Mesodermal cell (in vitro differentiated cells): ENCODE measurements at regions not wholly inside any gene's neighbourhood (a gene's known extent, or its start where the extent isn't known, plus 50 kb on each side); places are given as distances from the start of the nearest gene placed in this dataset.

ENCODE experiments used
- H3K27ac ChIP-seq: 2 replicates; pipeline ENCODE4 v1.7.0; 2013; ENCODE audit warnings: mild to moderate bottlenecking, low read depth, low read length, moderate library complexity; ENCODE audit not compliant: severe bottlenecking
- H3K36me3 ChIP-seq: 2 replicates; pipeline ENCODE4 v1.7.1; 2013; ENCODE audit warnings: mild to moderate bottlenecking, low read length, moderate library complexity; ENCODE audit not compliant: control insufficient read depth, insufficient read depth
- H3K4me1 ChIP-seq: one replicate; pipeline ENCODE4 v1.7.1; 2013; ENCODE audit warnings: mild to moderate bottlenecking, low read length; ENCODE audit not compliant: insufficient read depth, control insufficient read depth, poor library complexity, severe bottlenecking
- H3K4me3 ChIP-seq: 2 replicates; pipeline ENCODE4 v1.7.0; 2013; ENCODE audit warnings: low read length, control low read depth, mild to moderate bottlenecking; ENCODE audit not compliant: insufficient read depth, poor library complexity, severe bottlenecking; ENCODE audit errors: extremely low read depth
- H3K9me3 ChIP-seq: 2 replicates; pipeline ENCODE4 v1.7.1; 2013; ENCODE audit warnings: mild to moderate bottlenecking, low read length, moderate library complexity; ENCODE audit not compliant: control insufficient read depth
- WGBS, 2 experiments: methylation state at CpG; one replicate each; pipeline ENCODE4 v1.1.5; 2013; ENCODE audit warnings: missing lambda C conversion rate in 2 of 2; ENCODE audit not compliant: insufficient coverage in 2 of 2; 5-methylcytosine and 5-hydroxymethylcytosine counted together

DNA sequence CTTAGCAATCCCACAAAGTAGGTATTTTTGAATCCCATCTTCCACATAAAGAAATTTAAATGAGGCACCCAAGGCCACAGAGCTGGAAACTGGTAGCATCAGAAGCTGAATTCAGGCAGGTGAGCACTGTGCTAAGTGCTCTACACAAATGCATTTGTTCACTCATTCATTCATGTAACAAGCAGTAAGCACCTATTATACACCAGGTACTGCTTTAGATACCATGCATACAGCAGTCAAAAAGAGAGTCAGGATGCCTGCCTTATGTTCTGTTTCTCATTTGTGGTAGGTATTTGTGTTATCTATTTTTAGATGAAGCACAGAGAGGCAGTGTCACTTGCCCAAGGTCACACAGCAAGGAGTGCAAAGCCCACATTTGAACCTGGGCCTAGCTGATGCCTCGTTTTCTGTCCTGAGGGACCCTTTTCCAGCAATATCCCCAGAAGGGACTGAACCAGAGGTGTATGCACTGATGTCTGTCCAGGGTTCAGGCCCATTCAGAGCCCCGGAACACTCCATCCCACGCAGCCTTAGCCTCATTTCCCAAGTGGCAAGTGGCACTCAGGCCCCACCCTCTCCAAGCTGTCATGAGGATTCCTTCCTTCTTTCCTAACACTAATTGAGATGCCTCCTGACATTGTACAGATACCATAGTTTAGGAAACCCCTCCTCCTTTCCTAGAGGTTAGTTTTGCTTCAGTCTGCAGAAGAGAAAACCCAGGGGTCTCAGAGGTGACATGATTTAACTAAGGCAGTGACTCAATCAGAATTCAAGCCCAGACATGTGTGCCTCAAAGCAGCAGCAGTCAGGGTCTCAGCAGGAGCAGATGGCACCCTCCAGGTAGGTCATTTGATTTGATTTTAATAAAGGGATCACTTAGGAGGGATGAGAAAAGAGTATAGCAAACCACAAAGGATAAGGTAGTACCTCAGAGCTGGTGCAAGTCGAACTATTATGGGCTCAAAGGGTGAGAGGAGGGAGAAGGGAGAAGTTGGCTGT, 61.2 kb upstream of the SIRPA start:
- Histone ChIP-seq H3K9me3 (peaks cover 4% of the 10 kb centered on the region), H3K27ac (no peak overlapping the region), H3K4me1 (peaks cover 42% of the 10 kb centered on the region), H3K4me3 (no peak overlapping the region), H3K36me3 (no peaks in the 10 kb centered on the region)
- 85 to 87% methylated on average over 4 of the region's 4 CpGs for WGBS, 2 experiments

DNA sequence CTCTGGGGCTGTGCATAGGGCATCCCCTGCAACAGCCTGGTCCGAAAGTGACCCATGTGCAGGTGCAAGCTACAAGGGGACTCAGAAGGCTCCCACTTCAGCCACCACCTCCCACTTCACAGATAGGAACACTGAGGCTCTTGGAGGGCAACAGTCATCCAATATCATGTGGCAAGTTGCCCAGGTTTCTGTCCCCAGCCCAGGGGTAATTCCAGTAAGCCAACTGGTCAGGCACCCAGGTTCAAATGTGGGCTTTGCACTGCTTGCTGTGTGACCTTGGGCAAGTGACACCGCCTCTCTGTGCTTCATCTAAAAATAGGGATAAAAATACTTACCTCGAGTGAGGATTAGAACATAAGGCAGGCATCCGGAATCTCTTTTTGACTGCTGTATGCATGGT, 62.0 kb upstream of the SIRPA start:
- Histone ChIP-seq H3K27ac (no peak overlapping the region), H3K4me3 (no peak overlapping the region), H3K36me3 (no peaks in the 10 kb centered on the region), H3K9me3 (no peaks in the 10 kb centered on the region), H3K4me1 (peaks cover 42% of the 10 kb centered on the region)
- 78 to 95% methylated on average over 2 to 4 of the region's 4 CpGs for WGBS, 2 experiments

DNA sequence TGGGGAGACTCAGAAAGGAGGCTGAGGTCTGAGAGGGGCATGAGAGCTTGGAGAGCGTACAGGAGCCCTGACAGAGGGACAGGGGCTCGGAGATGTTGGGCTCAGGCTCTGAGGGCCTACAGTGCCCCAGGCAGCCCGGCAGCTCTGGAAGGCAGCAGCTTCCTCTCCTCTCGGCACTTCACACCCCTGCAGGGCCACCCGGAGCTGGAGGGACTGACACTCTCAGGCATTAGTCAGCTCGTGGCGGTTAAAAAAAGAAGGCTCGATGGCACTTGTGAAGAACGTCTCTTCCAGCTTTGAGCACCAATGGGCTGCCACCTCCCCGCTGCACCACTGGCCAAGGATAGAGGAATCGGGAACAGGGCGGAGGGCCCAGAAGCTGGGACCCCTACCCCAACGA, 62.6 kb upstream of the SIRPA start:
- WGBS, 2 experiments = 31 to 40% methylated on average over 9 to 12 of the region's 13 CpGs
- peaks cover 46% of the 10 kb centered on the region for H3K4me1 ChIP-seq
- H3K27ac ChIP-seq = no peak overlapping the region
- H3K4me3 ChIP-seq = no peak overlapping the region
- H3K36me3 ChIP-seq = no peaks in the 10 kb centered on the region
- H3K9me3 ChIP-seq = no peaks in the 10 kb centered on the region

- H3K27ac ChIP-seq = no peak overlapping the region
- 95% methylated on average over 7 to 8 of the region's 8 CpGs for WGBS, 2 experiments
These were observed 63.6 kb upstream of the SIRPA start for GRCh38 chr20:1831606-1832005.

DNA sequence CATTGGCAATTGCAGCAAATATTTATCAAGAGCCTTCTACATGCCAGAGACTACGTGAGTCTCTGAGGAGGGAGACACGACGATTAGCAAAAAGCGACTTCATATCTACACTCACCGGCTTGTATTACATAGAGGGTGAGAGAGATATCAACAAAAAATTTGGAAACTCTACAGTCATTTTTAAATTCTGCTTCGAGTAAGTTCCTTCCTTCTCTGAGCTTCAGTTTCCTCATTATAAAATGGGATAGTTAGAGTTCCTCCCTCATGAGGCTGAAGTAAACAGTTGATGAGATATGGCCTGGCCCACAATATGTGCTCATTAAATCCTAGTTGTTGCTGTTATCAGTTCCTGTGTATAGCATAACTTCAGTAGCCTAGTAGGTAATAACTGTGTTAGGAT, 64.1 kb upstream of the SIRPA start:
- H3K4me3 ChIP-seq = no peak overlapping the region
- H3K4me1 ChIP-seq = peaks cover 46% of the 10 kb centered on the region
- no peak overlapping the region for H3K27ac ChIP-seq
- H3K36me3 ChIP-seq = no peaks in the 10 kb centered on the region
- WGBS, 2 experiments = 100% methylated on average over 5 of the region's 6 CpGs; no CpG with 5 or more reads in 1 of the 2 experiments
- no peaks in the 10 kb centered on the region for H3K9me3 ChIP-seq

More at GRCh38 chr20:1831606-1832005, 63.6 kb upstream of the SIRPA start:
- no peaks in the 10 kb centered on the region for H3K36me3 ChIP-seq
- no peak overlapping the region for H3K4me3 ChIP-seq
- no peaks in the 10 kb centered on the region for H3K9me3 ChIP-seq
- peaks cover 46% of the 10 kb centered on the region for H3K4me1 ChIP-seq

DNA sequence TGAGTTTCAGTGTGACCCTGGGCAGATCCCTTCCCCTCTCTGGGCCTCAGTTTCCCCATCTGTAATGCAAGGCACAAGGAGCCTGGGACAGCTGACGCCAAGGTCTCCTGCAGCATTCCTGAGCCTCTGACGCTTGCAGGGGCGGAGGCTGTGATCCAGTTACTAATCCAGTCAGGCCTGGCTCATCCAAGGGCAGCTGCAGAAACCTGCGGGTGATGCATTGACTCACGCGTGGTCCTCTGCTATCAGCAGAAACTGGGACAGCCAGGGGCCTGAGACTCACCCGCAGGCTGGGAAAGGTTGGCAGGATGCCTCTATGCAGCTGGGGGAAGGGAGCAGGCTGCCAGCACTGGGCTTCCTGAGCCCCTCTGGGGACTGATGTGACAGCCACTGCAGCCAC, 65.0 kb upstream of the SIRPA start:
- 54 to 81% methylated on average over 7 of the region's 7 CpGs for WGBS, 2 experiments
- peak overlapping the region; percentile 36 for H3K27ac ChIP-seq

GRCh38 chr20:1829531-1829930, 65.7 kb upstream of the SIRPA start:
- Histone ChIP-seq H3K4me3 (no peak overlapping the region), H3K27ac (no peak overlapping the region), H3K9me3 (no peaks in the 10 kb centered on the region), H3K36me3 (no peaks in the 10 kb centered on the region), H3K4me1 (peaks cover 50% of the 10 kb centered on the region)
- WGBS, 2 experiments = 83 to 87% methylated on average over 7 to 9 of the region's 9 CpGs

More for the DNA sequence above, 65.0 kb upstream of the SIRPA start:
- H3K4me3 ChIP-seq = no peak overlapping the region
- no peaks in the 10 kb centered on the region for H3K36me3 ChIP-seq
- no peaks in the 10 kb centered on the region for H3K9me3 ChIP-seq
- H3K4me1 ChIP-seq = peaks cover 50% of the 10 kb centered on the region

DNA sequence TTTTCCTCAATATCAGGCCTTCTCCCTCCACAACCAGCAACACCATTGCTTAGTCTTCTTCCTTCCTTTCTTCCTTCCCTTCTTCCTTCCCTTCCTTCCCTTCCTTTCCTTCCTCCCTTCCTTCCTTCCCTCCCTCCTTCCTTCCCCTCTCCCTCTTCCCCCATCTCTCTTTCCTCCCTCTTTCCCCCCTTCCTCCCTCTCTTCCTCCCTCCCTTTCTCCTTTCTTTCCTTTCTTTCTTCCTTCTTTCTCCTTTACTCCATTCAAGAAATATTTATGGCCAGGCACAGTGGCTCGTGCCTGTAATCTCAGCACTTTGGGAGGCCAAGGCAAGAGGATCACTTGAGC, 66.4 kb upstream of the SIRPA start:
- Histone ChIP-seq H3K36me3 (no peaks in the 10 kb centered on the region), H3K27ac (peak overlapping the region; percentile 78), H3K9me3 (peaks cover 3% of the 10 kb centered on the region), H3K4me1 (peaks cover 47% of the 10 kb centered on the region), H3K4me3 (no peak overlapping the region)
- WGBS, 2 experiments = 90 to 100% methylated on average over 1 of the region's 1 CpG

- H3K36me3 ChIP-seq = no peaks in the 10 kb centered on the region
- H3K9me3 ChIP-seq = peaks cover 5% of the 10 kb centered on the region
- 66 to 79% methylated on average over 9 to 10 of the region's 13 CpGs for WGBS, 2 experiments
- H3K4me1 ChIP-seq = peaks cover 48% of the 10 kb centered on the region
- H3K27ac ChIP-seq = peak overlapping the region; percentile 78
- no peak overlapping the region for H3K4me3 ChIP-seq
These were observed 67.0 kb upstream of the SIRPA start for GRCh38 chr20:1827974-1828785.

GRCh38 chr20:1827510-1827973, 67.7 kb upstream of the SIRPA start:
- Histone ChIP-seq H3K4me1 (peaks cover 42% of the 10 kb centered on the region), H3K36me3 (no peaks in the 10 kb centered on the region), H3K9me3 (peaks cover 5% of the 10 kb centered on the region), H3K27ac (peak overlapping the region; percentile 78), H3K4me3 (no peak overlapping the region)
- 88 to 90% methylated on average over 1 to 5 of the region's 5 CpGs for WGBS, 2 experiments
